Astrocyte (in vitro differentiated cells and primary cell): ENCODE measurements at regions not wholly inside any gene's neighbourhood (a gene's known extent, or its start where the extent isn't known, plus 50 kb on each side); places are given as distances from the start of the nearest gene placed in this dataset.

Experiments used
- CTCF ChIP-seq: IDR thresholded peaks from 2 replicates; pipeline ENCODE4 v1.5.1; 2011; ENCODE audit warnings: low read depth, mild to moderate bottlenecking, inconsistent platforms, low read length, moderate library complexity; ENCODE audit not compliant: insufficient read depth
- EZH2 ChIP-seq: IDR thresholded peaks from 2 replicates; pipeline ENCODE4 v1.6.1; 2012; ENCODE audit warnings: mild to moderate bottlenecking, low read length, inconsistent platforms; ENCODE audit not compliant: insufficient read depth

DNA sequence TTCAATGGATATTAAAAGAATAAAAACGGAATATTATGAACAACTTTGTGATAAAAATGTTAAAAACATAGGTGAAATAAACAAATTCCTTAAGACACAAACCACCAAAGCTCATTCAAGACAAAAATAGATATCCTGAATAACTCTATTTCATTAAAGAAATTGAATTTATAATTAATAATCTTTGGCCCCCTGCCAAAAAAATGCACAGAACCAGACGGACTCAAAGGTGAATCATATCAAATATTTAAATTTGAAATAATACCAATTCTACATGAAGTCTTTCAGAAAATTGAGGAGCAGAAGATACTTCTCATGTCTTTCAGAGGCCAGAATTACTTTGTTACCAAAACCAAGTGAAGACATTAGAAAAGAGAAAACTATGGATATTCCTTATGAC is 128.3 kb upstream of the KLHL29 start:
- TF ChIP-seq CTCF (no peak), EZH2 (no peak)
